22Rv1 (cell line): ENCODE measurements at regions not wholly inside any gene's neighbourhood (a gene's known extent, or its start where the extent isn't known, plus 50 kb on each side); places are given as distances from the start of the nearest gene placed in this dataset.

Source experiments
- CTCF ChIP-seq: fragments of 450-650 bp; IDR thresholded peaks from 2 replicates; pipeline ENCODE4 v1.5.1; 2017; ENCODE audit warnings: mild to moderate bottlenecking
- ZFX ChIP-seq: fragments of 450-650 bp; IDR thresholded peaks from 2 replicates; pipeline ENCODE4 v1.6.1; 2017; ENCODE audit warnings: antibody characterized with exemption, borderline replicate concordance

GRCh38 chr10:128764190-128764589 lies 638.0 kb upstream of the MKI67 start:
- TF ChIP-seq CTCF, result no peak
- no peak for TF ChIP-seq ZFX
